Stimulated activated naive B cell treated with anti-CD40 and anti-IgM and Interleukin-4, amounts not matched to agents 10 μg/mL and 1 μg/mL and 100 μg/mL, for 72 hours (primary cell): ENCODE measurements at regions not wholly inside any gene's neighbourhood (a gene's known extent, or its start where the extent isn't known, plus 50 kb on each side); places are given as distances from the start of the nearest gene placed in this dataset.
"Not testable (repeated sequence)": the region's sequence is repeated elsewhere in the genome, so short reads cannot be mapped to it uniquely, and the experiment has no call there.

ENCODE experiments used
- ATAC-seq, 2 donors: fragments of 150-1000 bp; cut with Tn5 transposase; replicated peaks; 2 replicates each; pipeline ENCODE4 v1.10.0; 2021; ENCODE audit warnings: moderate library complexity in 1 of 2
- DNase-seq: peaks from one replicate; pipeline ENCODE4 v3.0.0; 2021
- H3K27ac Mint-ChIP-seq: one replicate; pipeline ENCODE4 v1.8.0; 2022; ENCODE audit warnings: mild to moderate bottlenecking, mixed read lengths
- H3K27me3 Mint-ChIP-seq, 2 donors: one replicate each; pipeline ENCODE4 v1.8.0; 2022; ENCODE audit warnings: mixed read lengths in 2 of 2
- H3K36me3 Mint-ChIP-seq, 2 donors: one replicate each; pipeline ENCODE4 v1.8.0; 2022; ENCODE audit warnings: mixed read lengths in 2 of 2, mild to moderate bottlenecking in 1 of 2
- H3K4me1 Mint-ChIP-seq, 2 donors: one replicate each; pipeline ENCODE4 v1.8.0; 2022; ENCODE audit warnings: mixed read lengths in 2 of 2, mild to moderate bottlenecking in 1 of 2
- H3K4me3 Mint-ChIP-seq, 2 donors: one replicate each; pipeline ENCODE4 v1.8.0; 2022; ENCODE audit warnings: mild to moderate bottlenecking in 2 of 2, mixed read lengths in 2 of 2, moderate library complexity in 1 of 2
- H3K9me3 Mint-ChIP-seq, 2 donors: one replicate each; pipeline ENCODE4 v1.8.0; 2022; ENCODE audit warnings: mixed read lengths in 2 of 2, mild to moderate bottlenecking in 1 of 2

DNA sequence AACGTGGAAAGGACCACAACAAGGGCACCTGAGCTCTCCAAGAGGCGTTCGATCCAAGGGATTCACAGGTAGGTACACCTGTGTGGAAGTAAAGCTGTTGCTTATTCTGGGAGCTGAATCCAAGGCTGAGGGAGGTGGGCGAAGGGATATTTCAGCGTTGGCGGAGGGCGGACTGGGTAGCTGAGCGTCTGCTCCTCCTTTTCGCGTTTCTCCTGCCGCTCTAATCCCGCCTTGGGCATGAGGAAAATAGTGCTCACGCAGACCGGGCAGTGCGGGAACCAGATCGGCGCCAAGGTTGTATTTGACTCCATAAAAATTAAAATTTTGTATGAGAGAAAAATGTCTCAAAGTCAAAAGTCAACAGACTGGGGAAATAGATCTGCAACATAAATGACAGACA lies 3966.2 kb upstream of the OR11H1 start:
- ATAC-seq, H3K4me3 Mint-ChIP-seq, DNase-seq, H3K27ac Mint-ChIP-seq, H3K4me1 Mint-ChIP-seq, H3K27me3 Mint-ChIP-seq, H3K36me3 Mint-ChIP-seq: not testable (repeated sequence)
- peaks cover 10 to 21% of the 10 kb centered on the region in 2 donors for H3K9me3 Mint-ChIP-seq

DNA sequence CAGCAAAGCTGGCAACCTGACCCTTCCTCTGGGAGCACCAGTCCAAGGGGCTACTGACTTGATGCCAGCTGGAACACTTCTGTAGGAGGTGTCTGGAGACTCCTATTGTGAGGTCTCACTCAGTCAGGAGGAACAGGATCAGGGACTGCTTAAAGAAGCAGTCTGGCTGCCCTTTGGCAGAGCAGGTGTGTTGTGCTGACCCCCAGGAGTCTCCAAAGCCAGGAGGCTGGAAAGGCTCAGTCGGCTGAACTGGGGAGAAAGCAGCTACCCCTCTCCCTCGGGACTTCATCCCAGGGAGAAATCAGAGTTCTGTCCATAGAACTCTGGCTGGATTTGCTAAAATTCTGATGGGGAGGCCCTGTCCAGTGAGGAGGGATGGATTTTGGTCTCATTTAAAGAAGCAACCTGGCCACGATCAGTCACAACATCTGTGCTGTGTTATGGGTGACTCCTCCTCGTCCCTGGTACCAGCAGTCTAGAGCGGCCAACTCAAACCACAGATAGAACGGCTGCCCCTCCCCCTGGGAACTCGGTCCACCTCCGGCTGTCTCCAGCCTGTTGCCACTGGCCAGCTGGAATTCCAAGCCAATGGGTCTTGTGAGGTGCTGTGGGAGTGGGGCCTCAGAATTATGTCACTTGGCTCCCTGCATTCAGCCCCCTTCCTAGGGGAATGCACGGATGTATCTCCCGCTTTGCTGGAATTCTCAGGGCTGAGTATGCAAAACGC lies 3959.0 kb upstream of the OR11H1 start:
- H3K4me3 Mint-ChIP-seq, H3K27ac Mint-ChIP-seq, H3K4me1 Mint-ChIP-seq, ATAC-seq, H3K36me3 Mint-ChIP-seq, H3K27me3 Mint-ChIP-seq, DNase-seq: not testable (repeated sequence)
- peaks cover 24 to 27% of the 10 kb centered on the region in 2 donors for H3K9me3 Mint-ChIP-seq

DNA sequence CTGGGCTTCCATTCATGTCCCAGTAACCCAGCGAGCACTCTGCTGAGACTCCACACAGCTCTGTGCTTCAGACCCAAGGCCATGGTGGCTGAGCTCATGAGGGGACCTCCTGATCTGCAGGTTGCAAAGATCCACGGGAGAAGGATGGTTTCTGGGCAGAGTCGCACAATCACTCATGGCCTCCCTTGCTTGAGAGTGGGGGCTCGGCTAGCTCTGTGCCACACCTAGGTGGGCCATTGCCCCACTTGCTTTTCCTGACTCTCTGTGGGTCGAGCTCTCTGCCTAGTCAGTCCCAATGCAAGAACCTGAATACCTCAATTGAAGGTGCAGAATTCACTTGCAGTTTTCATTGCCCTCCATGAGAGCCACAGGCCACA lies 3958.4 kb upstream of the OR11H1 start:
- not testable (repeated sequence) for H3K27ac Mint-ChIP-seq, H3K4me1 Mint-ChIP-seq, DNase-seq, ATAC-seq, H3K4me3 Mint-ChIP-seq, H3K36me3 Mint-ChIP-seq, H3K27me3 Mint-ChIP-seq
- peaks cover 28 to 31% of the 10 kb centered on the region in 2 donors for H3K9me3 Mint-ChIP-seq

DNA sequence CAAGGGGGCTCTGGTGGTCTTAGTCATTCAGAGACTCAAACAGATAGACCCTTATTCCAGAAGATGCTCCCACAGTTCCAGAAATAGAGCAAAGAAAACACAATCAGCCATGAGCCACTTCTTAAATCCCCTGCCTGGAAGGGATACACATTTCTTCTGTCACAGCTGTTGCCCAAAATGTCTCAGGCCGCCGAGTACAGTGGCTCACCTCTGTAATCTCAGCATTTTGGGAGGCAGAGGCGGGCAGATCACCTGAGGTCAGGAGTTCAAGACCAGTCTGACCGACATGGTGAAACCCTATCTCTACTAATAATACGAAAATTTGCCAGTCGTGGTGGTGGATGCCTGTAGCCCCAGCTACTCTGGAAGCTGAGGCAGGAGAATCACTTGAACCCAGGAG lies 3954.8 kb upstream of the OR11H1 start:
- not testable (repeated sequence) for H3K27me3 Mint-ChIP-seq, H3K27ac Mint-ChIP-seq, H3K36me3 Mint-ChIP-seq, H3K4me1 Mint-ChIP-seq, DNase-seq, ATAC-seq, H3K4me3 Mint-ChIP-seq
- H3K9me3 Mint-ChIP-seq, result peaks cover 35 to 39% of the 10 kb centered on the region in 2 donors

DNA sequence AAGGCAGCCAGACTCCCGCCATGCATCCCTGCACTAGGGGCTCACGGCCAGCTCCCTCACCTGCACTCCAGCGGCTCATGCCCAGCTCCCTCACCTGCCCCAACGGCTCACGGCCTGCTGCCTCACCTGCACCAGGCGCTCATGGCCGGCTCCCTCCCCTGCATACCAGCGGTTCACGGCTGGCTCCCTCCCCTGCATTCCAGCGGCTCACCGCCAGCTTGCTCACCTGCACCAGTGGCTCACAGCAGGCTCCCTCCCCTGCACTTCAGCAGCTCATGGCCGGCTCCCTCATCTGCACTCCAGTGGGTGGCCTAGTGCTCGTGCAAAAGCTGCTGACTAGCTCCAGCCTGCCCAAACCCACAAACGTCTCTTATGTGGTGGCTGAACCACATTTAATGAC lies 3953.8 kb upstream of the OR11H1 start:
- not testable (repeated sequence) for DNase-seq, H3K27ac Mint-ChIP-seq, H3K36me3 Mint-ChIP-seq, H3K27me3 Mint-ChIP-seq, ATAC-seq, H3K4me3 Mint-ChIP-seq, H3K4me1 Mint-ChIP-seq
- peaks cover 37 to 40% of the 10 kb centered on the region in 2 donors for H3K9me3 Mint-ChIP-seq

DNA sequence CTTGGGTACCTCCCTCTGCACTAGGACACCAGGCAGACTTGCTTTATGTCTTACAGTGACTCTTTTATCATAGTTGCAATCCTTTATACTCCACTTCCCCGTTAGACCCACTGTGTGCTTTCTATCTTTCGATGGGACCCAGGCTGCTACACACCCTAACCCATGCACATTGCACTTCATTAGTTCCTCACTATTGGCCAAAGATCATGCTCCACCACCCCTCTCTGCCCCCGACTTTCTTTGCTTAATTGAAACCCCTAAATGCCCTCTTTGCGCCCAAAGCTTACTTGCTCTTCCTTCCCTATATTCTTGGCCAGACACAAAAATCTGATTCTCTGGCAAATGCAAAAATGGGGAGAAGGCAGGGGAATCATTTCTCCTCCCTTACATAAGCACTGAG lies 3953.3 kb upstream of the OR11H1 start:
- H3K27me3 Mint-ChIP-seq, result not testable (repeated sequence)

DNA sequence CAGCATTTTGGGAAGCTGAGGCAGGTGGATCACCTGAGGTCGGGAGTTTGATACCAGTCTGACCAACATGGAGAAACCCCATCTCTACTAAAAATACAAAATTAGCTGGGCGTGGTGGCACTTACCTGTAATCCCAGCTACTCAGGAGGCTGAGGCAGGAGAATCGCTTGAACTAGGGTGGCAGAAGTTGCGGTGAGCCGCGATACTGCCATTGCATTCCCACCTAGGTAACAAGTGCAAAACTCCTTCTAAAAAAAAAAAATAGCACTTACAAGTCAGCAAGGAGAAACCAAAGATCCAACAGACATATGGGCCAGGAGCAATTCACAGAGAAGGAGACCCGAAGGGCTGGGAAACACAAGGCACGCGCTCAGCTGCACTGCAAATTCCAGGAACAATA lies 3951.3 kb upstream of the OR11H1 start:
- not testable (repeated sequence) for DNase-seq, H3K4me1 Mint-ChIP-seq, H3K27ac Mint-ChIP-seq, H3K27me3 Mint-ChIP-seq, H3K4me3 Mint-ChIP-seq, ATAC-seq, H3K36me3 Mint-ChIP-seq
- H3K9me3 Mint-ChIP-seq, result peaks cover 41 to 47% of the 10 kb centered on the region in 2 donors

More for the DNA sequence above, 3953.3 kb upstream of the OR11H1 start:
- H3K4me3 Mint-ChIP-seq, ATAC-seq, DNase-seq, H3K36me3 Mint-ChIP-seq, H3K4me1 Mint-ChIP-seq, H3K27ac Mint-ChIP-seq: not testable (repeated sequence)
- peaks cover 40 to 43% of the 10 kb centered on the region in 2 donors for H3K9me3 Mint-ChIP-seq

DNA sequence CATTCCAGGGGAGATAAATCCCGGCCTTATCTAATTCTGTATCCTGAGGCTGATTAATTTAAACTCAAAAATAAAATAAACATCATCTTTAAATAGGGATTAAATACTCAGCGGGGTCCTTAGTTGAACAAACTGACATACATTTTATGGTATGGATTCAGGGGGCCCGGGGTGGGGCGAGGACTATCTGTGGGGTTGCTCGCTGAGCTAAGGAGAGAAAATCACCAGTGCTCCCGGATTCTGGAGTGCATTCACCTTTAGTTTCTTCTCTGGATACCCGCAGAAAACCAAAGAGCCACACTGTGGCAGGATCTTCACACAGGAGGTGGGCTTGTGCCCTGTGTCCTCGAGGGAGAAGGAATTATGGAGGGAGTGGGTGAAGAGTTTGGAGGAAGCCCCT lies 3949.9 kb upstream of the OR11H1 start:
- not testable (repeated sequence) for H3K4me3 Mint-ChIP-seq, ATAC-seq, H3K4me1 Mint-ChIP-seq, H3K27me3 Mint-ChIP-seq, DNase-seq, H3K27ac Mint-ChIP-seq, H3K36me3 Mint-ChIP-seq
- H3K9me3 Mint-ChIP-seq, result peaks cover 43 to 50% of the 10 kb centered on the region in 2 donors

DNA sequence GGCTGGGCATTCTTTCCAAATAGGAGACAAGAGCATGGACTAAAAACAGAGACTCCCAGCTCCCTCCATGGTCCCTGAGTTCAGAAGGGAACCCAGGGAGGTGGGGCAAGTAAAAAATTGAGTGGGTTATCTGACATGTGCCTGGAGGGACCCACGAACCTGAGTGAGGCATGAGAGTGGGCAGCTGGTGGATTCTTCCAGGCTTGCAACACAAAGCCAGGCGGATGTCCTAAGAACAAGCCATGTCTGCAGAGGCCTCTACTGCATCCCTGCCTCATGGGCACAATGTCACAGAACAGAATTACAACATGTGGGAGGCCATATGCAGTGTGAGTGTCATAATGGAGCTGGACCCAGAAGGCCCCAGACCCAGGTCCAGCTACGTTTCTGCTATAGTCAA lies 3949.4 kb upstream of the OR11H1 start:
- H3K9me3 Mint-ChIP-seq, result peaks cover 47 to 52% of the 10 kb centered on the region in 2 donors
- H3K4me3 Mint-ChIP-seq, H3K27ac Mint-ChIP-seq, H3K27me3 Mint-ChIP-seq, DNase-seq, ATAC-seq, H3K4me1 Mint-ChIP-seq, H3K36me3 Mint-ChIP-seq: not testable (repeated sequence)

DNA sequence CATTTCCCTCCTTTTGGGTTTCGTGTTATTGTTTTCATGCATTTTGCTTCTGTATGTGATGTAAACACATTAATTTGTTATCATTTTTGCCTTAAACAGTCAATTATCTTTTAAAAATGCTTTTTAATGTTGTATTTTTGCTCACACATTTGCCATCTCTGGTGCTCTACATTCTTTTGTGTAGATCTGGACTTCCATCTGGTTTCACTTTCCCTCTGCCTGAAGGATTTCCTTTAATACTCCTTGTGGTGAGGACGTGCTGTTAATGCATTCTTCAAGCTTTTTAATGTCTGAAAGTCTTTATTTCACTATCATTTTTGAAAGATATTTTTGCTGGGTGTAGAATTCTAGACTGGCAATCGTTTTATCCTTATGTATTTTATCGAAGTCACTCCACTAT lies 3945.9 kb upstream of the OR11H1 start:
- H3K27ac Mint-ChIP-seq, H3K4me3 Mint-ChIP-seq, ATAC-seq, H3K36me3 Mint-ChIP-seq, H3K4me1 Mint-ChIP-seq, DNase-seq, H3K27me3 Mint-ChIP-seq: not testable (repeated sequence)
- H3K9me3 Mint-ChIP-seq, result peaks cover 39 to 42% of the 10 kb centered on the region in 2 donors

DNA sequence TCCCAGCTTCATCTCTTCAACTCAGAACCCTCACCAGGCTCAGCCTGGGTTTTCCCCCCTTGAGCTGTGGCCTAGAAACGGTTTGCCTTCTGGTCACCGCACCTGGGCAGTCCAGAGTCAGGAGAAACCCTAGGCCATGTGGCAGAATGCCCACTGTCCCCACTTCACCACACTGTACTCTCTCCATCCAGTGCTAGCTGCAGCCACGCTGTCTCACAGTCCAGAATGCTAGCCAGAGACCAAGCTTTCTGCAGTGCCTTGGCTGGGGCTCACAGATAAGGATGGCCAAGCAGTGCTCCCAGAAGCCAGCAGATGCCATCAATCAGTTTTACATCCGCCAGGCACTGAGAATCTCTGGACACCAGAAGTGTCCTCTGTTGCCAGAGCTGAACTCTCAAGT lies 3943.8 kb upstream of the OR11H1 start:
- not testable (repeated sequence) for H3K27me3 Mint-ChIP-seq, H3K4me3 Mint-ChIP-seq, H3K27ac Mint-ChIP-seq, DNase-seq, ATAC-seq, H3K36me3 Mint-ChIP-seq, H3K4me1 Mint-ChIP-seq
- peaks cover 27 to 34% of the 10 kb centered on the region in 2 donors for H3K9me3 Mint-ChIP-seq

DNA sequence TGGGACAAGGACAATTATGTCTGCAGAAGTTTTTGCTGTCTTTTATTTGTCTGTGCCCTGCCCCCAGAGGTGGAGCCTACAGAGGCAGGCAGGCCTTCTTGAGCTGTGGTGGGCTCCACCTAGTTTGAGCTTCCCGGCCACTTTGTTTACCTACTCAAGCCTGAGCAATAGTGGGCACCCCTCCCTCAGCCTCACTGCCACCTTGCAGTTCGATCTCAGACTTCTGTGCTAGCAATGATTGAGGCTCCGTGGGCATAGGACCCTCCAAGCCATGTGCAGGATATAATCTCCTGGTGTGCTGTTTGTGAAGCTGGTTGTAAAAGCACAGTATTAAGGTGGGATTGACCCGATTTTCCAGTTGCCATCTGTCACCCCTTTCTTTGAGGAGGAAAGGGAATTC lies 3933.4 kb upstream of the OR11H1 start:
- H3K27me3 Mint-ChIP-seq, H3K36me3 Mint-ChIP-seq, H3K27ac Mint-ChIP-seq, H3K4me3 Mint-ChIP-seq, DNase-seq, H3K4me1 Mint-ChIP-seq, ATAC-seq: not testable (repeated sequence)
- peaks cover 37 to 38% of the 10 kb centered on the region in 2 donors for H3K9me3 Mint-ChIP-seq

DNA sequence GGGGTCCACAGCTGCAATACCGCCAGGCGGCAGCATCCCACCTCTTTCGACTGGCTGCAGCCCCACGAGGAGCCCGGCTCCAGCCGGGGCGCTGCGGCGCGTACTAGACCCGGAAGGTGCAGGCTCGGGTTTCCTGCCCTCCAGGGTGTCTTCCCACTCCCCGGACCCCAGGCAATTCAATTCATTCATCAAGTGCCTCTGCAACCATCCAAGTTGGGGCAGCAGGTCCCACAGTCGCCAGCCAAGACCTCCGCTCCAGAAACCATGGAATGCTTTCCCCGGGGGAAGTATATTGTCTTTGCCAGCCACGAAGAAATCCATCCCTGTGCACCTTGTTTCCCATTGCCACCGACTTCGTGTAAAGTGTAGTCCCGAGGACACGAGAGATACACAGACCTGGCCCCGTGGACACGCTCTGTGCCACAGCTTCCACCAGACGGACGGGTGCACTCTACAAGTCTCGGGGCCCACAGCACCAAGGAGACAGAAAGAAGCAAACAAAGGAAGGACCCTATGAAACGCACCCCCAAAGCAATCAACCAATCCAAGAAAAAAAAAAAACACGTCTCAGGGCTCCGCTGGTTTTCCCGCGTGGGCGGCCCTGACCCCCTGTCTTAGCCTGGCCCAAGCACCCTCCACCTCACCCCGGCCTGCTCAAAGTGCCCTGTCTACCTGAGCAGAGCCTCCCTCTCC lies 3930.2 kb upstream of the OR11H1 start:
- H3K27ac Mint-ChIP-seq, H3K27me3 Mint-ChIP-seq, ATAC-seq, H3K4me1 Mint-ChIP-seq, H3K4me3 Mint-ChIP-seq, DNase-seq, H3K36me3 Mint-ChIP-seq: not testable (repeated sequence)
- peaks cover 18 to 26% of the 10 kb centered on the region in 2 donors for H3K9me3 Mint-ChIP-seq

DNA sequence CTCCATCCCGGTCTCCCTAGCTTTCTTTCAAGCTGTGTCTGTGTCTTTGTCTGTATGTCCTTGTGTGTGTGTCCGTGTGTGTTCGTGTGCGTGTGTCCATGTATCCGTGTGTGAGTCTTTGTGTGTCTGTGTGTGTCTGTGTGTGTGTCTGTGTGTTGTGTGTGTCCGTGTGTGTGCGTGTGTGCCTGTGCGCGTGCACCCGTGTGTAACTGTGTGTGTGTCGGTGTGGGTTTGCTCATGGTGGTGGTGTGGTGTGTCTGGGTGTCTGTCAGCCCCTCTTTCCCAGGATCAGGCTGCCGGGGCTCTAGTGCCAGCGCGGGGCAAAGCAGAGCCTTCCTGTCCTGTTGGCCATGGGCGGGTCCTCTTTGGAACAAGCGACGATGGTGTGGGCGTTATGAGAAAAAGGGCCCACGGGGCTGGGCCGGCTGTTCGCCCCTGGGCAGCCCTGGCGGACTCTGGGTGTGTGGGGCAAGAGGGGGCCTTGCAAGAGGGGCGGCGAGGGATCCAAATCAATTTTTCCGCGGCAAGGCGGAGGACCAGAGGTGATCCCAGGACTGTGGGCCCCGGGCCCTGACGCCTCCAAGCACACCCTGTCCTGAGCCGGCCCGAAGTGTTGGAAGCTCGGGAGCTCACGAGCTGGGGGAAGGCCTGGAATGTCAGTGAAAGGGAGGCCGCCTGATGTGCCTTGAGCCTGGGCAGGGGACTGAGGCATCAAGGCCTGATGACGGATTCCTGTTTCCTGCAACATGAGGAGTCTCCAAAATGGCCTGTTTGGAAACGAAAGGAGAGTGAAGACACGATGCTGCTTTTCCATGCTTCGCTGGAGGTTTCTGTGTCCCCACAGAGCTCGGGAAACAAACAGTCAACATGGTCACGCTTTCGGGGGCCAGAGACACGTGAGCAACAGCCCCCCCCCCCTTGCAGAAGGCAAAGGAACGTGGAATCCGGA lies 3929.2 kb upstream of the OR11H1 start:
- ATAC-seq (no peak), DNase-seq (no peak)
- Mint-ChIP-seq H3K27ac (no peak overlapping the region), H3K4me1 (no peaks in the 10 kb centered on the region), H3K36me3 (peaks cover 2 to 4% of the 10 kb centered on the region in 2 donors), H3K27me3 (no peaks in the 10 kb centered on the region), H3K4me3 (no peak overlapping the region), H3K9me3 (peaks cover 11 to 19% of the 10 kb centered on the region in 2 donors)
